NCI-H526 treated with DMSO at 0.1 percent for 48 hours (cell line): ENCODE measurements at regions not wholly inside any gene's neighbourhood (a gene's known extent, or its start where the extent isn't known, plus 50 kb on each side); places are given as distances from the start of the nearest gene placed in this dataset.
"Not testable (repeated sequence)": the region's sequence is repeated elsewhere in the genome, so short reads cannot be mapped to it uniquely, and the experiment has no call there.

Experiments used
- DNase-seq: peaks from one replicate; lab custom pipeline; 2025; lab: John Stamatoyannopoulos, UW

DNA sequence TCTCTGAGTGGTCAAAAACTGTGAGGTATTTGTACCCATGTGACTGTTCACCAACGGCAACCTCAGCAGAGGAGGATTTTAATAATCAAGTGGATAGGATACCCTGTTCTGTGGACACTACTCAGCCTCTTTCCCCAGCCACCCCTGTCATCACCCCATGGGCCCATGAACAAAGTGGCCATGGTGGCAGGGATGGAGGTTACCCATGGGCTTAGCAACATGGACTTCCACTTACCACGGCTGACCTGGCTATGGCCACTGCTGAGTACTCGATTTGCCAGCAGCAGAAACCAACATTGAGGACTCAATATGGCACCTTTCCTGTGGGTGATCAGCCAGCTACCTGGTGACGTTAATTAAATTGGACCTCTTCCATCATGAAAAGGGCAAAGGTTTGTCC, 1782.7 kb downstream of the PLA2G4A start:
- DNase-seq = no peak

DNA sequence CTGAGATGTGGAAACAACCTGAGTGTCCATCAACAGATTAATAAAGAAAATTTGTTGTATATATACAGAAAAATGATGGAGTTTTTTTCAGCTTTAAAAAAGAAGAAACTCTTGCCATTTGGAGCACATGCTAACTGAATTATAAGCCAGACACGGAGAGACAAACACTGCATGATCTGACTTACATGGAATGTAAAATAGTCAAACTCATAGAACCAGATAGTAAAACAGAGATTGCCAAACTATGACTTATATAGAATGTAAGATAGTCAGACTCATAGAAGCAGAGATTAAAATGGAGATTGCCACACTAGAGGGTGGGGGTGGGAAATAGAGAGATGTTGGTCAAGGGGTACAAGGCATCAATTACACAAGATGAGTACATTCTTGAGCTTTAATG, 1786.6 kb downstream of the PLA2G4A start:
- DNase-seq = no peak

DNA sequence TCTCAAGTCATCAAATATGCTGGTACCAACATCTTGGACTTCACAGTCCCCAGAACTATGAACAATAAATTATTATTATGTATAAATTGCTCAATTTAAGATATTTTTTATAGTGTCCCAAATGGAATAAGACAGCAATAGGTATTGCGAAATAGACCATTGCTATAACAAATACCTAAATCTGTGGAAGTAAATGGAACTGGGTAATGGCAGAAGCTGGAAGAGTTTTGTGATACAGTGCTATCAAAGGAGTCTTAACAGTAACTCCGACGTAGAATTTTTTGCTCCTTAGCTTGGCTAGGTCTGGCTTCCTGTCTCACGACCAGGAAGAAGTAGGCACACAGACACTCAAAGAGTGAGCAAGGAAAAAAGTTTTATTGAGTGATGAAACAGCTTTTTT, 1791.5 kb downstream of the PLA2G4A start:
- no peak for DNase-seq

DNA sequence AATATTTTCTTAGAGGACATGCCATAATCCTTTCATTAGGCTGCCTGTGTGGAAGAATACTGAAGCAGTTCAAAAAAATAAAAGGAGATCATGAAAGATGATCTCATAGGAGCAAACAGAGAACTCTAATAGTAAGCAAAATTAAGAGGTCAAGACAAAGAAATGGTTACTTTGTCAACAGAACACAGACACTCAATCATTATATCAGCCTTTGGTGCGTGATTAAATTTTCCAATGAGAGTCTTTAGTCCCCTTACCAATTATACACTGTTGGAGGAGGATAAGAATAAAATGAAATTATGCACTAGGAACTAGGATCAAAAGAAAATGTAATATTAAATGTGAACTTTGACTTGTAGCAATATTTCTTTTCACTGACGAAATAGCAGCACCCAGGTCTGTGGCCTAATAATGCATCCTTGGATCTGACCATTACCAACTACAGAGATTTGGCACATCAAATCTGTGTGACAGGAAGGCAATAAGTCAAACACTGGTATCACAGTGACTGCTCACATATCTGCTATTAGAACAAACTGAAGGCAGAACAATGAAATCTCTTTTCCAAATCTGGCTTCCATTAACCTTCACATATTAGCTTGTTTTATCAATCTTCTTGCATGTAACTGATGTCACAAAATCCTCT, 1812.9 kb downstream of the PLA2G4A start:
- no peak for DNase-seq

DNA sequence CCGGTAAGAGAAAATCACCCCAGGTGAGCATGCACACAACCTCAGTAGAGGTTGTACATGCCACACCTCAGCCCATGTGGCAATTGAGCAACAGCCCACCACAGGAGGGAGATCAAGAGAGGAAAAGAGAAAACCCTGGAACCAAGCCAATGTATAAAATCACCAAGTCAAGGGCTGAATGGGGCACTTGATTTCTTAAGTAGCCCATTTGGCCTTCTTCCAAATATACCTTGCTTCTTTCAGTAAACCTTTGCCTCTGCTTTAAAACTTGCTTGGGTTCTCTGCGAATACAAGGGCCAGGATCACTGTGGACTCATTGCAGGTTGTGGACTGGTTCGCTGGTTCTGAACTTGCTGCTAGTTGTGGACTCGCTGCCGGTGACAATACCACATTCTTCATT, 1814.0 kb downstream of the PLA2G4A start:
- DNase-seq = no peak

DNA sequence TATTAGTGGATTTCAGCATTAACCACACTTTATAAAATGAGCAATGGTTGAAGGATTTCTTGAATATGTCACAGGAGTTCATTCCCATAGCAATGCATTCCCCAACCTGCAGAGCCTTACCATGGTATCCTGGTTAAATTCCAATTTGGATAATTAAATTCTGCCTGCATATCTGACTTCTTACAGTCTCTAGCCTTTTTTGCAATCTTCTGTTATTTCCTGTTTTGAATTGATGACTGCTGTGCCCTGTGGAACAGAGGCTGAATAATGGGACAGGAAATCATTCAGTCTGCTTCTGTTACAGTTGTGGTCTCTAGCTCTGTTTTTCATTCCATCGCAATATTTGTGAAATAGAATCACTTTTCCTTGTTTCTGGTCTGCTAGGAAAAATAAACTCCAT, 1823.9 kb downstream of the PLA2G4A start:
- DNase-seq = no peak

DNA sequence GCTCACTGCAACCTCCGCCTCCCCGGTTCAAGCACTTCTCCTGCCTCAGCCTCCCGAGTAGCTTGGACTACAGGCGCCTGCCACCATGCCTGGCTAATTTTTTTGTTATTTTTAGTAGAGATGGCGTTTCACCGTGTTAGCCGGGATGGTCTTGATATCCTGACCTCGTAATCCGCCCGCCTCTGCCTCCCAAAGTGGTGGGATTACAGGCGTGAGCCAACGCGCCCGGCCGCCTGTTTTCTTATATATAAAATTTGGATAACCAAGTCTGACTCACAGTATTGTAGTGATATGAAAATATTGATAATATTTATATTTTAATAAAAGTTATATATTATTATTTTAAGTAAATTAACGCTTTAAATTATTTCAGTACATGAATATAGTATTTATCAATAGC, 1821.7 kb downstream of the BRINP3 start:
- DNase-seq = not testable (repeated sequence)

DNA sequence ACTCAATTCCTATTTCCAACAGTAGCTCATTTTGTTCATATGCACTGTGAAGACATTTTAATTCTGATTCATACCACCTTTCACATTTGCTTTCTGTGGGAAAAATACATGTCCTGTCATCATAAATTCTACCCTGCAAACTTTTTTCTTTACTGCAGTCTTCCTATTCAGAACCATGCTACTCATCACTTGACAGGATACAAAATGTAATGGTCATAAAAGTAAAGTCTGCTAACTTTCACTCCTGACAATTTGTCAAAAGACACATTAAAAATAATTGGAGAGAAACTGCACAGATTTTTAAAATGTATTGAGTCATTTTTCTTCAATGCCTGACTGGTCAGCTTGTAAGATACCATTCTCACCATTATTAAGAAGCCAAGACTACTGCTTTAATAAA, 1817.1 kb downstream of the BRINP3 start:
- DNase-seq = no peak

DNA sequence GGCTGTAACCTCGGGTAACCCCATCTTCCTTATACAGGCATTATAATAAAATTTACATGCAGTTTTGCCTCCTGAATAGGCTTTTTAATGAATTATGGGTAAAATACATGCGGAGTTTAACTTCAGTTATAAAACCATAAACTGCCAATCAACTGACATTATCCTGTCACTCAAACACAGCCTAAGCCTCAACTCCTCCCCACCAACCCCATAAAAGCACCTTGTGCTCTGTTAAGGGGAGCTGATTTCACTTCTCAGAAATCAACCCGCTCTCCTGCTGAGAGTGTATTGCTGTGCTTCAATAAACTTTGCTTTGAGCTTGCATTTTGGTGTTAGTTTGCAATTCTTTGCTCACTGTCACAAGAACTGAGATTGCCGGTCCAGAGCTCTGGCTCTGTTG, 1812.2 kb downstream of the BRINP3 start:
- DNase-seq = no peak

DNA sequence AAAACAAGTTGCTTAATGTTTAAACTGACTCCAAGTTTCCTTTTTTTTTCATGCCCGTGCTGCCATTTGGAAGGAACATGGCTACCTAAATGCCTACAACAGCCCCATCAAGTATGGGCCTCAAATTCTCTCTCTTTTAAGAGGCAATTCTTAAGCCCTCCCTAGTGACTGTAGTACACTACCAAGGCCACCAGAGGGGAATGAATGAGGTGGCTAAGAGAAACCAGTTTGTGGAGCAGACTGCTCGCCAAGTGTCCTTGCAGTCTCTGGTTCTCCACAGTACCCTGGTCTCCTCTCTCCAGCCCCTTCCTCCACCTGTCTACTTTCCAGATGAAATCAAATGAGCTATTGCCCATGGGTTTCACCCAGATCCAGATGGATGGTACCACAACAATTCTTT, 1809.6 kb downstream of the BRINP3 start:
- DNase-seq = no peak

DNA sequence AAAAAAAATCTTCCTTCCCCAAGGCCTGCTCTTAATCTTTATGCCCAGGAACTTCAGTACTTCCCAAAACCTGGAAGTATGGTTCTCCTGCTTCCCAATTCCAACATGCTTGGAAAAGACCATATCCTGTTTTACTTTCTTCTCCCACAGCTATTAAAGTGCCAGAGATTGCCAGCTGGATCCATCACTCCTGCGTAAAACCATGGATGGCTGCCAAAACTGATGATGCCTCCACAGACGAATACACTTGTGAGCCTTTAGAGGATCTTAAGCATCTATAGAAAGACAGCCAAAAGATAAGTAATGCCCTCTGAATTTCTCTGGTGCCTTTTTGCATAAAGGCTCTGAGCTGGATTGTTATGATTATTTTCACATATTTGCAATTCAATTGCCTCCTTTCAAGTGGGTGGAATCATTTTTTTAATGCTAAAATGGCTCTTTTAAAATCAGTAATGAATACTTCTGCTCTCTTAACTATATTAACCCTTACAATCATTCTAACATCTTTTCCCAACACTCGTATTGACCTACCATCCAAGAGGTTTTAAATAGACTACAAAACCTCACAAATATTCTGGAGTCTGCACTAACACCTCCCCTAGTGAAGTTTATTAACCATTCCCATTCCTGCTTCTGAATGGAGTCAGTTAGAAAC, 1807.8 kb downstream of the BRINP3 start:
- no peak for DNase-seq

DNA sequence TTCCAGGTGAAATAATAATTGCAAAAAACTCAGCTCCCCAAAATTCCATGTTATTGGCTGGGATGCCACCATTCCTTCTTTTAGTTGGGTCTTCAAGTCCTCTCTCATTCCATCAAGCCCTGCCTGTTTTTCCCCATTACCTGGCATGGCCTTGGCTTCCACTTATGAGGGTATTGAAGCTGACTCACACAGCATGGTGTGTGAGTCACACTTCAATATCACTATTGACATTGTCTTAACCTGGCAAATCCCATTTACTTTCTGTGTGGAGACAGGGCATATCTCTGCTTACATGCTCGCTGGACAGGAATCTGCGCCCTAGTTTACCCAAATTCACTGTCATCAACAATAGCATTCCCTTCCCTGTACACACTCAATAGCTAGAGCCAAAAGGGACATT, 1806.8 kb downstream of the BRINP3 start:
- DNase-seq = no peak

DNA sequence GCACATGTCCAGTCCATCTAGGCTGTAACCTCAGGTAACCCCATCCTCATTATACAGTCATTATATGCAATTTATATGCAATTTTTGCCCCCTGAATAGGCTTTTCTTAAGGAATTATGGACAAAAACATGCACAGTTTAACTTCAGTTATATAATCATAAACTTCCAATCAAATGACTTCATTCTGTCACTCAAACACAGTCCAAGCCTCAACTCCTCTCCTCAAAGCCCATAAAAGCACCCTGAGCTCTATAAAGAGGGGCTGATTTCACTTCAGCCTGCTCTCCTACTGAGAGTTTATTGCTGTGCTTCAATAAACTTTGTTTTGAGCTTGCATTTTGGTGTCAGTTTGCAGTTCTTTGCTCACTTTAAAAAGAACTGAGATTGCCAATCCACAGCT, 1805.5 kb downstream of the BRINP3 start:
- no peak for DNase-seq

DNA sequence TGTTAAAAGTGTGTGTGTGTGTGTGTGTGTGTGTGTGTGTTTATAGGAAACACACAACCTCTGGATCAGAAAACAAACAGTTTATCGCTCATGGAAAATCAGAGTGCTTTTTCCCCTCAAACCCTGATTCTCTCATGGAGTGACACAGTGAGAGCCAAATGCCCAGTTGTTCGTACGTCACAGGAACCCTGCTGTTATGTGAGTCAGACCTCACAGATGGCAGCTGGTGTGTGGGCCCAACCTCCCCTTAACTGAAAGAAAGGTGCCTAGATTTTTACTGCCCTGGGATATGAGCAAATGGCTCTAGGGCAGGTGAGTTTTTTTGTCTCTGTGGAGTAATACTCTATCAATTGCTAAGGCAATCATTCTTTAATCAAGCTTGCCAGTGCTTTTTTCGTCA, 1788.1 kb downstream of the BRINP3 start:
- DNase-seq = no peak

DNA sequence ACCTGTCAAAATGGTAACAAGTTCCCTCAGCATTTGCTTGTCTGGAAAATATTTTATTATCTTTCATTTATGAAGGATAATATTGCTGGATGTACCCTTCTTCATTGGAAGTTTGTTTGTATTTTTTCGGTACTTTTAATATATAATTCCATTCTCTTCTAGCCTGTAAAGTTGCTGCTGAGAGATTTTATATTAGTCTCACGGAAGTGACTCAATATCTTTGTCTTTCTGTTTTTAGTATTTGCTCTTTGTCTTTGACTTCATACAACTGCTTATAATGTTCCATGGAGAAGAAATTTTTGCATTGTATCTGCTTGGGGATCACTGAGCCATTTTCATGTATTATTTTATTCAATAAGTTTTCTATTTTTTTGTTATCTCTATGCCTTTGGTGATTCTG, 1777.5 kb downstream of the BRINP3 start:
- no peak for DNase-seq

DNA sequence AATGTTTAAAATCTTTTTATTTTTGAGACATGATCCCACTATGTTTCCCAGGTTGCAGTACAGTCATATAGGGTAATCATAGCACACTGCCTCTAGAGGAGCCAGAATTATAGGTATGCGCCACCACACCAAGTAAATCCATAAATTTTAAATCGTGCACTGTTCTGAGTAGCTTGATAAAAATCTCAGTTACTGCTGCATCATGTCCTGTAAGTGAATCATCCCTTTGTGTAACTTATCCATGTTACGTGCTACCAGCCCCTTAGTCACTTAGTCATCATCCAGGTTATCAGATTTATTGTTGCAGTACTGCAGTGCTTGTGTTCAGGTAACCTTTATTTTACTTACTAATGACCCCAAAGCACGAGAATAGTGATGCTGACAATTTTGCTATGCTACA, 1770.9 kb downstream of the BRINP3 start:
- DNase-seq = no peak

DNA sequence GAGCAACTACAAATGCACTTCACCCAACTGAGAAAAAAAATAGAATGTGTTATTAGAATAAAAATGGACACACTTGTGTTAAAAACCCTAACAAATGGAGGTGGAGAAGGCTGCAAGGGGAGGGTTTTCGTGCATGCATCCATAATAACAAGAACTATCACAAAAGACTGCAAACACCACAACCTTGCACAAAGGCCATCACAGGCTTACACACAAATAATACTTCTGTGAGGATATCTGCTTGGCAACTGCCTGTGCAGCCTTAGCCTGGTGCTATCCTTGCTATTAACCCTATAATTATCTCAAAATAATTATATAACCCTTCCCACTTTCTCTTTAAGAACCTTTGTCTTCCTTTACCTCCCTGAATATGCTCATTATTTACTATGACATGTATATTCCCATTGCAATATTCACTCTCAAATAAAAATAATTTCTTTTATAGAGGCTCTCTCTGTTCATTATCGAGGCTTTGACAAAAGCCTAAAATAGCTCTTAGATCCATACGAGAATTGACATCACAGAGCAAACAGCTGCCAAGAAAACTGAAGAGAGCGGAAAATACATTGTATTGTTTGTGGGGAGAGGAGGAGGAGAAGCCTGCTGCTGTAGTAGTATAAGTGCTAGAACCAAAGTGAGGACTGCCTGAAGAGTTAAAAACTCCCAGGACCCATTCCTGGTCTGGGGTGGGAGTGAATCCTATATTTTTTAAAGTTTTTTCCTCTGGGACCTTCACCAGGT, 1768.7 kb downstream of the BRINP3 start:
- DNase-seq = no peak

DNA sequence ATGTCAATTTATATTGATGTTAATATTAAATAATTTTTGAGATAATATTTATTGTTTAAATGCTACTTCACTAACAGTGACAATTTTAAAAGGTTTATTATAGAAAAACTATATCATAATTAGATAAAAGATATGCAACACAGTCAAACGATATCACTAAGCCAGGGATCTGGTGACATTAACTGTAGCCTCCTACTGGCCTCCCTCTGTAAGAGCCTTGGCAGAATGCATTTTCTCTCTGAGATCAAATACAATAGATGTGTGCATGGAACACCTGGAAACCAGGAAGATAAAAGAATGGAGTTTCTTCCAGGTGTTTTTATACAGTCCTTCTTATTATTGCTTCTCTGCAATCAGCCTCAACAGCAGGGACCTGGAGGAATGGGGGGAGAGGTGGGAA, 1762.1 kb downstream of the BRINP3 start:
- no peak for DNase-seq

DNA sequence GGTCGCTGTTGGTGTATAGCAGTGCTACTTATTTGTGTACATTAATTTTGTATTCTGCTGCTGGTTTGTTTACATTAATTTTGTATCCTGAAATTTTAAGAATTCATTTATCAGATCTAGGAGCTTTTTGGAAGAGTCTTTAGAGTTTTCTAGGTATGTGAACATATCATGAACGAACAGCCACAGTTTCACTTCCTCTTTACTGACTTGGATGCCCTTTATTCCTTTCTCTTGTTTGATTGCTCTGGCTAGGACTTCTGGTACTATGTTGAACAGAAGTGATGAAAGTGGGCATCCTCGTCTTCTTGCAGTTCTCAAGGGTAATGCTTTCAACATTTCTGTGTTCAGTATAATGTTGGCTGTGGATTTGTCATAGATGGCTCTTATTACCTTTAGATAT, 1757.9 kb downstream of the BRINP3 start:
- DNase-seq = no peak

DNA sequence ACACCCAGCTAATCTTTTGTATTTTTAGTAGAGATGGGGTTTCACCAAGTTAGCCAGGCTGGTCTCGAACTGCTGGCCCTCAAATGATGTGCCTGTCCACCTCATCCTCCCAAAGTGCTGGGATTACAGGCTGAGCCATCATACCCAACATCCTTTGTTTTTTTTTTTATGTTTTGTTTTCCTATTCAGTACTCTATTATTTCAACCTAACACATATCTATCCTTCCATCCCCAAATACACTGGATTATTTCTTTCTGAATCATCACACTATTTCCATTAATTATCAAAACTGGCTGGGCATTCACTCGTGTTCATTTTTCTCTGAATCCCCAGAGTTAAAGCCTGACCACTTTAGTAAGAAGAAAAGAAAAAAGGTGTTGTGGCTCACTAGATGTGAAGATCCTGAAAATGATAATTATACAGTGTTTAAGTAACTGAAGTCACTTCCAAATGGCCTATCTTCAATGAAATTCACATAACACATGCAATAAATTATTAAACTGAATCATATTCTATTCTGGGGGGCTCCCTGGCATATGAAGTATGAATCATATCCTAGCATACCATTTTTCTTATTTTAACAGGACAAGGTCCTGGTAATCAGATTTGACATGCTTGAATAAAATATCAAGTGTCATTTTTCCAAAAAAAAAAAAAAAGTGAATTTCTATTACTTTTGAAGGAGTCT, 1754.2 kb downstream of the BRINP3 start:
- no peak for DNase-seq

DNA sequence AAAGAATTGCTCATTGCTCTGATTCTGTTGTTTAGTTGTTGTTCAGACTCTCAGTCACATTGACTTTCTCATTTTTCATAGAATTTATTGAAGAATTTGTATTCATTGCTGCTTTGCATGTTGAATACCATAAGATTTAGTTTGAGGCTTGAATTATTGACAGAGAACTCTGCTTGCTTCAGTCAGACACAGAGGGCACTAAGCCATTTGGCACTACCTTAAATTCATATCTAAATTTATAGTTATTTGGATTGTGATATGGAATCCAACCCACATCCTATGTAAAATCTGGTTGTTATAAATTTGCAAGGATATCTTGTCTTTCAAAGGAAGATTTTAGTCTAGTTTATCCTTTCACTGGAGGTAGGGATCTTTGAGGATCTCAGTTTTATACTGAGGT, 1748.6 kb downstream of the BRINP3 start:
- DNase-seq = no peak

DNA sequence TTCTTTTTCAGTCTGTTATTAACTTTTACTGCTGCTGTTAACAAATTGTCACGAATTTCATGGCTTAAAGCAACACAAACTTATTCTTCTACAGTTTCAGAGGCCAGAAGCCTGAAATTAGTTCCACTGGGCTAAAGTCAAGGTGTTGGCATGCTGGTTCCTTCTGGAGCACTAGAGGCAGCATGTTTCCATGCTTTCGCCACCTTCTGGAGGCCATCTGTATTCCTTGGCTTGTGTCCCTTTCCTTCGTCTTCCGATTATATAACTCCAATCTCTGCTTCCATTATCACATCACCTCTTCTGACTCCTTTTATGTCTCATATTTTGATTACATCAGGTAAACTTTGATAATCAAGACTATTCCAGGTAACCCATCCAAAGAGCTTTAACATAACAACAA, 1742.1 kb downstream of the BRINP3 start:
- DNase-seq = no peak

DNA sequence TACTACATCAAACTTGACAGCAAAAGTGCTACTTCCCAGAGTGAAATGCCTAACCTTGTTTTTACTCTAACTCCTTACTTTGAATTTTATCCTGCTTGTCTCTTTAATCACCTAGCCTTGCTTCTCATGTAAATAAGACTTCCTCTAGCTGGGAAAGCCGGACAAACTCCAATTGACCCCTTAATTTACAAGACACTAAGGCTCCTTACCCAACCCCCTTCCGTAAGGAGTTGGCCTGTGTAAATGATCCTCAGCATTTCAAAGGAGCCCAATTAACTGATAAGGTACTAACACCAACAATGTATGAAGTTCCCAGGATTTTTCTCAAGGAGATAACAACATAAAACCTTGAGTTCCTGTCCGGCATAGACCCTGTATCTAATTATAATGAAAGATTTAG, 1728.4 kb downstream of the BRINP3 start:
- not testable (repeated sequence) for DNase-seq
